Coronary artery (tissue), 2 donors: ENCODE measurements at regions not wholly inside any gene's neighbourhood (a gene's known extent, or its start where the extent isn't known, plus 50 kb on each side); places are given as distances from the start of the nearest gene placed in this dataset.
"Not testable (repeated sequence)": the region's sequence is repeated elsewhere in the genome, so short reads cannot be mapped to it uniquely, and the experiment has no call there.

Experiments
- DNase-seq: peaks from one replicate; pipeline ENCODE4 v3.0.0-alpha.2; 2017; ENCODE audit warnings: low spot score
- H3K27ac ChIP-seq, 2 donors: fragments of 200-600 bp; sonication (generic); one replicate each; pipeline ENCODE4 v1.5.1; 2016 to 2019
- H3K4me3 ChIP-seq: fragments of 200-600 bp; sonication (generic); 2 replicates; pipeline ENCODE4 v1.5.1; 2016; ENCODE audit warnings: mild to moderate bottlenecking, moderate library complexity
- TF ChIP-seq, protein P1 (sequence below): fragments of 200-600 bp; sonication (generic); IDR thresholded peaks from one replicate; pipeline ENCODE4 v1.5.1; 2019; ENCODE audit warnings: antibody characterized with exemption

- TF ChIP-seq, protein P1, sequence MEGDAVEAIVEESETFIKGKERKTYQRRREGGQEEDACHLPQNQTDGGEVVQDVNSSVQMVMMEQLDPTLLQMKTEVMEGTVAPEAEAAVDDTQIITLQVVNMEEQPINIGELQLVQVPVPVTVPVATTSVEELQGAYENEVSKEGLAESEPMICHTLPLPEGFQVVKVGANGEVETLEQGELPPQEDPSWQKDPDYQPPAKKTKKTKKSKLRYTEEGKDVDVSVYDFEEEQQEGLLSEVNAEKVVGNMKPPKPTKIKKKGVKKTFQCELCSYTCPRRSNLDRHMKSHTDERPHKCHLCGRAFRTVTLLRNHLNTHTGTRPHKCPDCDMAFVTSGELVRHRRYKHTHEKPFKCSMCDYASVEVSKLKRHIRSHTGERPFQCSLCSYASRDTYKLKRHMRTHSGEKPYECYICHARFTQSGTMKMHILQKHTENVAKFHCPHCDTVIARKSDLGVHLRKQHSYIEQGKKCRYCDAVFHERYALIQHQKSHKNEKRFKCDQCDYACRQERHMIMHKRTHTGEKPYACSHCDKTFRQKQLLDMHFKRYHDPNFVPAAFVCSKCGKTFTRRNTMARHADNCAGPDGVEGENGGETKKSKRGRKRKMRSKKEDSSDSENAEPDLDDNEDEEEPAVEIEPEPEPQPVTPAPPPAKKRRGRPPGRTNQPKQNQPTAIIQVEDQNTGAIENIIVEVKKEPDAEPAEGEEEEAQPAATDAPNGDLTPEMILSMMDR, result no peak
- no peak overlapping the region for H3K4me3 ChIP-seq
- H3K27ac ChIP-seq, result no peak overlapping the region
- no peak for DNase-seq
These were observed 753.4 kb upstream of the ADGRB3 start for GRCh38 chr6:67881706-67882065.

DNA sequence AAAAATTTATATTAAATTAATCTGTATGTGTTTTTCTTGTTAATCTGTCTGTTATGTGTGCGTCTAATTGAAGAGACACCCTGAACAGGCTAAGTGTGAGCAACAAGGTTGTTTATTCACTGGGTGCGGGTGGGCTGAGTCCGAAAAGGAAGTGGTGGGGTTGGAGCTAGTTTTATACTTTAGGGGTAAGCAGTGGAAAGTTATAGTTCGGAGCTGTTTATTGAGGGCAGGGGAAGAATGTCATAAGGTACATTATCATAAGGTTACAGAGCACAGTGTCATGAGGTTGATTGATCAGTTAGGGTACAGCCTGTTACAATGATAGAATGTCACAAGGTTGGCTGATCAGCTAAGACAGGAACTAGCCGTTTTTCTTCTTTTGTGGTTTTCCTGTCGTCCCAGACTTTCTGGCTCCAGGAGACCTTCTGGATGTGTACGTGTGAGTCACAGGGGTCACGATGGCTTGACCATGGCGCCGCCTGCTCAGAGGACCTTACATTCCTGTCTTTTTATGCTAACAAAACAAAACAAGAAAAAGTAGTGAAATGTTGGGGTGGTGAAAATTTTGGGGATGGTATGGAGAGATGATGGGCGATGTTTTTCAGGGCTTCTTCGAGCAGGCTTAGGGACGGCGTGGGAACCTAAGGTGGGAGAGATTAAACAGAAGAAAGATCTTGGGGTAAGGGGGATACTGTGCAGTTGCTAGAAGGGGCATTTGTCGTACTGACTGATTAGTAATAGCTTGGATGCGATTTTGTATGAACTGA lies 754.0 kb upstream of the ADGRB3 start:
- Histone ChIP-seq H3K27ac (no peak overlapping the region), H3K4me3 (no peak overlapping the region)
- no peak for DNase-seq
- TF ChIP-seq, protein P1, result no peak

- DNase-seq, H3K4me3 ChIP-seq, H3K27ac ChIP-seq: not testable (repeated sequence)
These were observed 754.7 kb upstream of the ADGRB3 start for GRCh38 chr6:67880343-67880742.

DNA sequence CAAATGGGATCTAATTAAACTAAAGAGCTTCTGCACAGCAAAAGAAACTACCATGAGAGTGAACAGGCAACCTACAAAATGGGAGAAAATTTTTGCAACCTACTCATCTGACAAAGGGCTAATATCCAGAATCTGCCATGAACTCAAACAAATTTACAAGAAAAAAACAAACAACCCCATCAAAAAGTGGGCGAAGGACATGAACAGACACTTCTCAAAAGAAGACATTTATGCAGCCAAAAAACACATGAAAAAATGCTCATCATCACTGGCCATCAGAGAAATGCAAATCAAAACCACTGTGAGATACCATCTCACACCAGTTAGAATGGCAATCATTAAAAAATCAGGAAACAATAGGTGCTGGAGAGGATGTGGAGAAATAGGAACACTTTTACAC lies 755.2 kb upstream of the ADGRB3 start:
- H3K4me3 ChIP-seq, H3K27ac ChIP-seq, DNase-seq: not testable (repeated sequence)

DNA sequence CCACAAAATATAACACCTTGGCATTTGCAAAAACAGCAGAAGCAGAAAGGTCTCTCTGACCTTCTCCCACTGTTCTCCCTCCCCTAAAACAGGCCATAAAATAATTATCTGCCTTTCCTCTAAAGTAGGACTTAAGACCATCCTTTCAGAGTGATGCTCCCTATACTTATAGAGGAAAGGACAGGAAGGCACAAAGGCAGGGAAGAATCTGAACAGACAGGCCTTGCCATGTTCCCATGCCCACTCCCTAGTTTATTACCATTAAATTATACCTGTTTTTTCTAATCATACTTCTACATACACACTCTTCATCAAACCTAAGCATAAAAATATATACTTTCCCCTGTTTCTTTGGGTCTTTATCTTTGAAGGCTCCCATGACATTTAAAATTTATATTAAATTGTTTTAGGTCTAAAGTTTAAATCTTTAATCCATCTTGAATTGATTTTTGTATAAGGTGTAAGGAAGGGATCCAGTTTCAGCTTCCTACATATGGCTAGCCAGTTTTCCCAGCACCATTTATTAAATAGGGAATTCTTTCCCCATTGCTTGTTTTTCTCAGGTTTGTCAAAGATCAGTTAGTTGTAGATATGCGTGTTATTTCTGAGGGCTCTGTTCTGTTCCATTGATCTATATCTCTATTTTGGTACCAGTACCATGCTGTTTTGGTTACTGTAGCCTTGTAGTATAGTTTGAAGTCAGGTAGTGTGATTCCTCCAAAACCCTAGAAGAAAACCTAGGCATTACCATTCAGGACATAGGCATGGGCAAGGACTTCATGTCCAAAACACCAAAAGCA lies 755.8 kb upstream of the ADGRB3 start:
- not testable (repeated sequence) for H3K4me3 ChIP-seq, DNase-seq, H3K27ac ChIP-seq

- not testable (repeated sequence) for H3K4me3 ChIP-seq, H3K27ac ChIP-seq, DNase-seq
These were observed 756.9 kb upstream of the ADGRB3 start for GRCh38 chr6:67878216-67878615.

- Histone ChIP-seq H3K27ac (no peak overlapping the region), H3K4me3 (no peak overlapping the region)
- TF ChIP-seq, protein P1, result no peak
- DNase-seq, result no peak
These were observed 757.8 kb upstream of the ADGRB3 start for GRCh38 chr6:67877288-67877687.

GRCh38 chr6:67875877-67876383 lies 759.2 kb upstream of the ADGRB3 start:
- no peak overlapping the region for H3K27ac ChIP-seq
- TF ChIP-seq, protein P1, result no peak
- H3K4me3 ChIP-seq, result no peak overlapping the region
- DNase-seq, result no peak

- DNase-seq, result no peak
- Histone ChIP-seq H3K4me3 (no peak overlapping the region), H3K27ac (no peak overlapping the region)
- TF ChIP-seq, protein P1, result no peak
These were observed 764.8 kb upstream of the ADGRB3 start for GRCh38 chr6:67870321-67870720.
